Ascending aorta (tissue), 2 donors: ENCODE measurements at regions not wholly inside any gene's neighbourhood (a gene's known extent, or its start where the extent isn't known, plus 50 kb on each side); places are given as distances from the start of the nearest gene placed in this dataset.
"Not testable (repeated sequence)": the region's sequence is repeated elsewhere in the genome, so short reads cannot be mapped to it uniquely, and the experiment has no call there.

Experiments
- DNase-seq, 2 donors: peaks; one replicate each; pipeline ENCODE4 v3.0.0-alpha.2; 2019; ENCODE audit warnings: low spot score in 2 of 2
- H3K27ac ChIP-seq, 2 donors: fragments of 200-600 bp; sonication (generic); one replicate each; pipeline ENCODE4 v1.5.1; 2016 to 2017; ENCODE audit warnings: mild to moderate bottlenecking in 1 of 2
- H3K27me3 ChIP-seq: fragments of 200-600 bp; sonication (generic); one replicate; pipeline ENCODE4 v1.5.1; 2017
- H3K36me3 ChIP-seq, 2 donors: fragments of 200-600 bp; sonication (generic); one replicate each; pipeline ENCODE4 v1.5.1; 2016
- H3K4me1 ChIP-seq, 2 donors: fragments of 200-600 bp; sonication (generic); one replicate each; pipeline ENCODE4 v1.5.1; 2016 to 2017; ENCODE audit warnings: mild to moderate bottlenecking in 1 of 2
- H3K4me3 ChIP-seq, 2 donors: fragments of 200-600 bp; sonication (generic); one replicate each; pipeline ENCODE4 v1.5.1; 2016 to 2017; ENCODE audit warnings: mild to moderate bottlenecking in 1 of 2
- H3K9me3 ChIP-seq, 2 donors: fragments of 200-600 bp; sonication (generic); one replicate each; pipeline ENCODE4 v1.5.1; 2016
- intact Hi-C: fragments of 100-400 bp; cut with DNase I; formaldehyde crosslinking; loops from one replicate; pipeline ENCODE4 v1.15.1; 2023
- TF ChIP-seq, protein P1 (sequence below), 3 experiments: fragments of 200-600 bp in 2 of 3; fragments of 450-650 bp in 1 of 3; sonication (generic) in 2 of 3; IDR thresholded peaks; one replicate each; pipeline ENCODE4 v1.5.1; 2016 to 2019; ENCODE audit warnings: antibody characterized with exemption in 3 of 3, mild to moderate bottlenecking in 1 of 3, moderate library complexity in 1 of 3

DNA sequence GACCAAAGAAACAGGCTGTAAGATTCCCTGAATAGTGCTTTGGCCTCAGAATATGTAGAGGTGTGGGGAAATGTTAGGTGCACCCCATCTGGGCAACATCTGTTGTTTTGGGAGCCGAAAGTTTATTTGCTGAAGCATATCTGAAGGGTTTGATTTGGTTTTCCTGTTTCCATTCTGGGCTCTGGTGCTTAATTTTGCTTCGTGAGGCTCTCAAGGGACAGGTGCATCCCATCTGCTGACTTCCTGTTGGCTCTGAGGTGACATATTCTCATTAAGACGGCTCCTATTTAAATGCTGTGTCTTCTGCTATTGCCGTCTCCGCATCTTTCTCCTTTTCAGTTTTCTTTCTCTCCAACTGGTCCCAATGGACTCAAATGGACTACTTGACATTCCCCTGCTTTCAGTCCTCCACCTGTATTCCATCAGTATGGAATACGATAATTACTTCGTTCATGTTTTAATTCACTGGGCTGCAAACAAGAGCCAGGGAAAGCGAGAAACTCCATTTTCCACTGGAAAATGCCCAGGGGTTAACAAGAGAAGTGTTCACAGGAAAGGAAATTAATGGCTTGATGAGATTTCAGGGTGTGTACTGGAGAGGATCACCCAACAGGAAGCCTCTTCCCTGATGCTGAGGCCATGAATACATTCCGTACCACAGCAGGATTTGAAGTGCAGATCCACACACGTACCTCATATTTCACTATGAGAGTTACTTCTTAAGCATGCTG lies 104.0 kb downstream of the MTX3 start:
- TF ChIP-seq, protein P1, sequence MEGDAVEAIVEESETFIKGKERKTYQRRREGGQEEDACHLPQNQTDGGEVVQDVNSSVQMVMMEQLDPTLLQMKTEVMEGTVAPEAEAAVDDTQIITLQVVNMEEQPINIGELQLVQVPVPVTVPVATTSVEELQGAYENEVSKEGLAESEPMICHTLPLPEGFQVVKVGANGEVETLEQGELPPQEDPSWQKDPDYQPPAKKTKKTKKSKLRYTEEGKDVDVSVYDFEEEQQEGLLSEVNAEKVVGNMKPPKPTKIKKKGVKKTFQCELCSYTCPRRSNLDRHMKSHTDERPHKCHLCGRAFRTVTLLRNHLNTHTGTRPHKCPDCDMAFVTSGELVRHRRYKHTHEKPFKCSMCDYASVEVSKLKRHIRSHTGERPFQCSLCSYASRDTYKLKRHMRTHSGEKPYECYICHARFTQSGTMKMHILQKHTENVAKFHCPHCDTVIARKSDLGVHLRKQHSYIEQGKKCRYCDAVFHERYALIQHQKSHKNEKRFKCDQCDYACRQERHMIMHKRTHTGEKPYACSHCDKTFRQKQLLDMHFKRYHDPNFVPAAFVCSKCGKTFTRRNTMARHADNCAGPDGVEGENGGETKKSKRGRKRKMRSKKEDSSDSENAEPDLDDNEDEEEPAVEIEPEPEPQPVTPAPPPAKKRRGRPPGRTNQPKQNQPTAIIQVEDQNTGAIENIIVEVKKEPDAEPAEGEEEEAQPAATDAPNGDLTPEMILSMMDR (IDR thresholded peaks at IDR 0.05): no peak
- intact Hi-C loops: no loop called here
- no peak for DNase-seq
- H3K27ac ChIP-seq: no peak overlapping the region
- no peak overlapping the region for H3K4me3 ChIP-seq
- no peaks in the 10 kb centered on the region for H3K27me3 ChIP-seq
- no peaks in the 10 kb centered on the region for H3K9me3 ChIP-seq
- no peaks in the 10 kb centered on the region for H3K36me3 ChIP-seq
- H3K4me1 ChIP-seq: no peaks in the 10 kb centered on the region

DNA sequence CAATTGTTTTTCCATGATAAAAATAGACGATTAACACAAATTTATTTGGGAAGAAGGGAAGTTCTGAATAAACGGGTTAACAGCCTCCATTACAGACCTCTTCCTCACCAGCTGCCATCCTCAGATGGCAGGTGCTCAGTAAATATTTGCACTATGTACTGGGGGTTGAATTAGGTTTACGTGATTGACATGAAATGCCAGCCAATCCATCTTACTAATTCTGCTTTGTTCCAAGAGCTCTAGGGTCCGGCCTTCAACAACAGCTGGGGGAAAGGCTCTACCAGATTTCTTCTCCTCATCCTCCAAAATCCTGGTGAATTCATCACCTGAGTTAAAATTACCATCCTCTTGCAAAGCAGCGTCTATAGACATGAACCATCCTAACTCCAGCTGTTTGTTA lies 104.6 kb downstream of the MTX3 start:
- H3K36me3 ChIP-seq: no peaks in the 10 kb centered on the region
- no peak overlapping the region for H3K27ac ChIP-seq
- H3K4me3 ChIP-seq: no peak overlapping the region
- intact Hi-C loops: no loop called here
- no peaks in the 10 kb centered on the region for H3K27me3 ChIP-seq
- DNase-seq: no peak
- no peaks in the 10 kb centered on the region for H3K4me1 ChIP-seq
- TF ChIP-seq, protein P1 (IDR thresholded peaks at IDR 0.05): no peak
- no peaks in the 10 kb centered on the region for H3K9me3 ChIP-seq

DNA sequence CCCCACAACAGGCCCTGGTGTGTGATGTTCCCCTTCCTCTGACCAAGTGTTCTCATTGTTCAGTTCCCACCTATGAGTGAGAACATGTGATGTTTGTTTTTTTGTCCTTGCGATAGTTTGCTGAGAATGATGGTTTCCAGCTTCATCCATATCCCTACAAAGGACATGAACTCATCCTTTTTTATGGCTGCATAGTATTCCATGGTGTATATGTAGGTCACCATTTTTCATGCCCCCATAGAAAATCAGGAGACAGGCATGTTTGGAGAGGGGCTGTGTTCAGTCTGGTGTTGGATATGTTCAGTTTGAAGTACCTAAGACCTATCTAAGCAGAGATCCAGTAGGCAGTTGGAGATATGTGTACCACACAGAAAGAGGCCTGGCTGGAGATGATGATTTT lies 111.2 kb downstream of the MTX3 start:
- not testable (repeated sequence) for DNase-seq, H3K9me3 ChIP-seq, H3K27me3 ChIP-seq, H3K27ac ChIP-seq, H3K4me1 ChIP-seq, H3K36me3 ChIP-seq, H3K4me3 ChIP-seq
- intact Hi-C loops: loop anchor here (5.0 kb wide), 1 partner anchor 202 kb away; no protein-coding TSS in a partner anchor

DNA sequence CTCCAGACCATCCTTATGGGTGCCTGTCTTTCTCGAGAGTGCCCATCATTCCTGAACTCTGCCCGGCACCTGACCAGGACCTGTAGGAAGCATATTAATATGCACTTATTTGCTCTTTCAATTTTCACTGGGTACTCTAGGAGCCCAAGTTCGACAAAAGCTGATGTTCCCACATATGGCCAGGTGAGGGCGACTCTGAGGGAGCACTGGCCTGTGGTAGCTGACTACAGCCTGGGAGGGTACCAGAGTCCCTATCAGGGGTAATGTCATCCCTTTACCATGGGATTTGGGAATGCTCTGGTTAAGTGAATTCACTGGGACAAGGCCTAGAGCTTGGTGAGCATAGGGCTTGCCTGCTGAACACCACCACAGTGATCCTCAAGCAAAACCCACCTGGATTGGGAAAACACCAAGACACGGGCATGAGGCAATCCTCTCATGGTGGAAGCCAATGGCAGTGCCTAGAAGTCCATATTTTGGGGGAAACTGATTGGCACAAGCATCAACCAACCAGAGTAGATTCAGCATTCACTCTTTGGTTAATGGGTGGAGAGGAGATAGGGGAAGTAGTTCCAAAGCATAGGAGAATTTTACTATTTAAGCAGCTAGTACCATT lies 112.2 kb downstream of the MTX3 start:
- DNase-seq: no peak
- no peaks in the 10 kb centered on the region for H3K36me3 ChIP-seq
- TF ChIP-seq, protein P1 (IDR thresholded peaks at IDR 0.05): peak in 1 of 3 experiments; percentile 6
- no peak overlapping the region for H3K4me3 ChIP-seq
- H3K27ac ChIP-seq: no peak overlapping the region
- H3K4me1 ChIP-seq: no peaks in the 10 kb centered on the region
- no peaks in the 10 kb centered on the region for H3K9me3 ChIP-seq
- no peaks in the 10 kb centered on the region for H3K27me3 ChIP-seq
- intact Hi-C loops: loop anchor here (5.0 kb wide), 1 partner anchor 203 kb away; no protein-coding TSS in a partner anchor

DNA sequence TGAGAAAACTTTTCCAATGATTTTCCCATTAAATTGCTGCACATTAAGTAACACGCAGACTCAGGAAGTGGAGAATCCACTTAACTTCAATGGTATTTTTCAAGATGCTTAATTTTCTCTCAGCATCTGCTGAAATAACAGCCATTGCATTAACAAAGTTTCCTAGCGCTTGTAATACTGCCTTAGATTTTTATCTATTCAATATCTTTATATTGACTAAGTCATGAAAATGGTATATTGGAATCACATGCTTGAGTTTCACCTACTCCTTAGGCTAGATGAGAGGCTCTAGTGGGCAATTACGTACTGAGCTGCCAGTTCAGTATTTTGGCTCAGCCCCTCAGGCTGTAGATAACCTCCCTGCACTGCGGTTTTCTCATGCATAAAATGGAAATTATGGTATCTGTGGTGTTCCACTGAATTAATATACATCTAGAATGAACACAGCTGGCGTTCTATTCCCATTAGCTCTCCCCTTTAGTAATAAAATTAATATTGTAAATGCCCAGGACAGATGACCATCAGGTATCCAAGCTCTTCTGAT lies 112.9 kb downstream of the MTX3 start:
- DNase-seq: no peak
- no peaks in the 10 kb centered on the region for H3K27me3 ChIP-seq
- H3K9me3 ChIP-seq: no peaks in the 10 kb centered on the region
- H3K4me1 ChIP-seq: no peaks in the 10 kb centered on the region
- intact Hi-C loops: loop anchor here (5.0 kb wide), 1 partner anchor 204 kb away; no protein-coding TSS in a partner anchor
- no peaks in the 10 kb centered on the region for H3K36me3 ChIP-seq
- H3K27ac ChIP-seq: no peak overlapping the region
- H3K4me3 ChIP-seq: no peak overlapping the region
- TF ChIP-seq, protein P1 (IDR thresholded peaks at IDR 0.05): no peak

DNA sequence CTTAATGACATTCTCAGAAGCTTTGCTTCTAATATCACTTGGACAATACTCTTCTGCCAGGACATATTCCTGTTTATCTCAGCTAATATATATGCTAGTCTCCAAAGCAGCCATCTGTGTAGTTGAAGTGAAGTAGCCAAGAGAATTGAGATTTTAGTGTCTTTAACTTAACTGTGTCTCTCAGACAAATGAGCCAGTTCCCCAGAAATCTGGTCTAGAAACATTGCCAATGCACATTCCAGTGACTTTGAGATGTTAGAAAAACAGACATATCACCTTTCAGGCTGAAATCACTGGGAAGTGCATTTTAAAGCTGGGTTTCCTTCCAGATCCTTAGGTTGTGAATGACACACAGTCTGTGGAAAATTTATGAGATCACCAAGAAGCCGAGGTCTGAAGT lies 114.6 kb downstream of the MTX3 start:
- TF ChIP-seq, protein P1 (IDR thresholded peaks at IDR 0.05): no peak
- H3K36me3 ChIP-seq: no peaks in the 10 kb centered on the region
- no peaks in the 10 kb centered on the region for H3K4me1 ChIP-seq
- no peaks in the 10 kb centered on the region for H3K9me3 ChIP-seq
- intact Hi-C loops: loop anchor here (5.0 kb wide), 1 partner anchor 206 kb away; no protein-coding TSS in a partner anchor
- no peak for DNase-seq
- no peaks in the 10 kb centered on the region for H3K27me3 ChIP-seq
- H3K4me3 ChIP-seq: no peak overlapping the region
- no peak overlapping the region for H3K27ac ChIP-seq
